Ovary (tissue), 3 donors: ENCODE measurements at regions not wholly inside any gene's neighbourhood (a gene's known extent, or its start where the extent isn't known, plus 50 kb on each side); places are given as distances from the start of the nearest gene placed in this dataset.

ENCODE experiments used
- EP300 ChIP-seq: sonication (generic); formaldehyde crosslinking; IDR thresholded peaks from one replicate; pipeline ENCODE4 v1.6.1; 2017; ENCODE audit warnings: antibody characterized with exemption
- POLR2A ChIP-seq: fragments of 450-650 bp; IDR thresholded peaks from one replicate; pipeline ENCODE4 v1.6.1; 2017; ENCODE audit warnings: antibody characterized with exemption, mild to moderate bottlenecking, moderate library complexity
- TF ChIP-seq, protein P1 (sequence below), 3 donors: fragments of 450-650 bp in 2 of 3; fragments of 200-600 bp in 1 of 3; IDR thresholded peaks; one replicate each; pipeline versions ENCODE4 v1.5.1 to v1.8.0; 2016 to 2022; ENCODE audit warnings: antibody characterized with exemption in 3 of 3, mild to moderate bottlenecking in 1 of 3
- donor health status: DM: no; HTN: no; CAD: no.

DNA sequence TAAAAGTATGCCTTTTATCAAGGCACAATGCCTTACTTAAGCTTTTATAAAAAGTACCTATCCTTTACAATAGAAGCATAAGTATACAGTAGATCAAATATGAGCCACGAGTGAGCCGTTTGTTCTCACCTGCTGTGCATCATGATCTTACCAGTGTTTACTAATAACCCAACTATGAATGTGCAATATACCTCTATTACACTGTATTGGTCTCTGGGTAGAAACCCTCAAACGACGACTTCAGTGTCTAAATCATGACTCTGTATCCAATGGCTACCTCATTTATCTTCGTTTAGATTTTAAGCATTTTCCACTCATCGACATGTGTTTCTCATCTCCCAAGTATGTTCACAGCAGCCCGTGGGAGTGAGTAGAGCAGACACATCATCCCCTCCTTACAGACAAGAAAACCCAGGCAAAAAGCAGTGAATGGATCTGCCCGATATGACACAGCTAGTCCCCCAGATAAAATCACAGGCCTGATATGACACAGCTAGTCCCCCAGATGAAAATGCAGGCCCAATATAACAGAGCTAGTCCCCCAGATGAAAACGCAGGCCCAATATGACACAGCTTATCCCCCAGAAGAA lies 279.8 kb downstream of the TNS1 start:
- no peak for TF ChIP-seq POLR2A
- TF ChIP-seq EP300: no peak
- TF ChIP-seq, protein P1, sequence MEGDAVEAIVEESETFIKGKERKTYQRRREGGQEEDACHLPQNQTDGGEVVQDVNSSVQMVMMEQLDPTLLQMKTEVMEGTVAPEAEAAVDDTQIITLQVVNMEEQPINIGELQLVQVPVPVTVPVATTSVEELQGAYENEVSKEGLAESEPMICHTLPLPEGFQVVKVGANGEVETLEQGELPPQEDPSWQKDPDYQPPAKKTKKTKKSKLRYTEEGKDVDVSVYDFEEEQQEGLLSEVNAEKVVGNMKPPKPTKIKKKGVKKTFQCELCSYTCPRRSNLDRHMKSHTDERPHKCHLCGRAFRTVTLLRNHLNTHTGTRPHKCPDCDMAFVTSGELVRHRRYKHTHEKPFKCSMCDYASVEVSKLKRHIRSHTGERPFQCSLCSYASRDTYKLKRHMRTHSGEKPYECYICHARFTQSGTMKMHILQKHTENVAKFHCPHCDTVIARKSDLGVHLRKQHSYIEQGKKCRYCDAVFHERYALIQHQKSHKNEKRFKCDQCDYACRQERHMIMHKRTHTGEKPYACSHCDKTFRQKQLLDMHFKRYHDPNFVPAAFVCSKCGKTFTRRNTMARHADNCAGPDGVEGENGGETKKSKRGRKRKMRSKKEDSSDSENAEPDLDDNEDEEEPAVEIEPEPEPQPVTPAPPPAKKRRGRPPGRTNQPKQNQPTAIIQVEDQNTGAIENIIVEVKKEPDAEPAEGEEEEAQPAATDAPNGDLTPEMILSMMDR (IDR thresholded peaks at IDR 0.05): no peak
